Fibroblast of lung (primary cell): ENCODE measurements at regions not wholly inside any gene's neighbourhood (a gene's known extent, or its start where the extent isn't known, plus 50 kb on each side); places are given as distances from the start of the nearest gene placed in this dataset.

Source experiments
- DNase-seq, 2 donors: peaks; one replicate each; pipeline versions ENCODE4 v3.0.0 to v3.0.0-alpha.2; 2010; ENCODE audit warnings: low read depth in 2 of 2
- H2AFZ ChIP-seq: 2 replicates; pipeline ENCODE4 v1.5.1; 2012; ENCODE audit warnings: low read length, control low read depth, inconsistent platforms
- H3K27ac ChIP-seq: 2 replicates; pipeline ENCODE4 v1.5.1; 2011; ENCODE audit warnings: low read length, control low read depth; ENCODE audit not compliant: insufficient read depth
- H3K27me3 ChIP-seq: 2 replicates; pipeline ENCODE4 v1.5.1; 2011; ENCODE audit warnings: mild to moderate bottlenecking, low read length; ENCODE audit not compliant: control insufficient read depth, insufficient read depth
- H3K36me3 ChIP-seq: 2 replicates; pipeline ENCODE4 v1.5.1; 2011; ENCODE audit warnings: low read length; ENCODE audit not compliant: control insufficient read depth, insufficient read depth
- H3K4me1 ChIP-seq: 2 replicates; pipeline ENCODE4 v1.5.1; 2011; ENCODE audit warnings: low read length; ENCODE audit not compliant: control insufficient read depth, insufficient read depth; ENCODE audit errors: extremely low read depth
- H3K4me2 ChIP-seq: 2 replicates; pipeline ENCODE4 v1.5.1; 2011; ENCODE audit warnings: low read length, control low read depth; ENCODE audit not compliant: insufficient read depth; ENCODE audit errors: extremely low read depth
- H3K4me3 ChIP-seq, 4 experiments: fragments of 200-600 bp in 1 of 4; sonication (generic) in 1 of 4; replicated peaks in 1 of 4; 2 replicates each; pipeline ENCODE4 v1.5.1; 2011 to 2016; ENCODE audit warnings: low read length in 4 of 4, low read depth in 3 of 4, mild to moderate bottlenecking in 3 of 4, control low read depth in 2 of 4, inconsistent platforms in 1 of 4, mixed read lengths in 1 of 4; ENCODE audit not compliant: insufficient read depth in 1 of 4; ENCODE audit errors: control extremely low read depth in 1 of 4
- H3K79me2 ChIP-seq: 2 replicates; pipeline ENCODE4 v1.5.1; 2012; ENCODE audit warnings: mild to moderate bottlenecking, low read length, inconsistent platforms; ENCODE audit not compliant: control insufficient read depth, insufficient read depth
- H3K9ac ChIP-seq: 2 replicates; pipeline ENCODE4 v1.5.1; 2011; ENCODE audit warnings: mild to moderate bottlenecking, low read length, control low read depth; ENCODE audit not compliant: insufficient read depth
- H3K9me3 ChIP-seq: 2 replicates; pipeline ENCODE4 v1.5.1; 2012; ENCODE audit warnings: low read depth, low read length; ENCODE audit not compliant: control insufficient read depth, insufficient read depth
- H4K20me1 ChIP-seq: 2 replicates; pipeline ENCODE4 v1.5.1; 2011; ENCODE audit warnings: low read length; ENCODE audit not compliant: control insufficient read depth, insufficient read depth; ENCODE audit errors: extremely low read depth
- EZH2 ChIP-seq: IDR thresholded peaks from 2 replicates; pipeline ENCODE4 v1.5.1; 2012; ENCODE audit warnings: low read length, control low read depth, mild to moderate bottlenecking; ENCODE audit errors: missing control alignments
- TF ChIP-seq, protein P1 (sequence below), 2 donors: IDR thresholded peaks in 1 of 2; conservative IDR thresholded peaks in 1 of 2; 1 replicate in 1 of 2; 2 replicates in 1 of 2; pipeline ENCODE4 v1.5.1; 2011 to 2012; ENCODE audit warnings: low read length in 2 of 2, control low read depth in 1 of 2, inconsistent platforms in 1 of 2, low read depth in 1 of 2, mild to moderate bottlenecking in 1 of 2

DNA sequence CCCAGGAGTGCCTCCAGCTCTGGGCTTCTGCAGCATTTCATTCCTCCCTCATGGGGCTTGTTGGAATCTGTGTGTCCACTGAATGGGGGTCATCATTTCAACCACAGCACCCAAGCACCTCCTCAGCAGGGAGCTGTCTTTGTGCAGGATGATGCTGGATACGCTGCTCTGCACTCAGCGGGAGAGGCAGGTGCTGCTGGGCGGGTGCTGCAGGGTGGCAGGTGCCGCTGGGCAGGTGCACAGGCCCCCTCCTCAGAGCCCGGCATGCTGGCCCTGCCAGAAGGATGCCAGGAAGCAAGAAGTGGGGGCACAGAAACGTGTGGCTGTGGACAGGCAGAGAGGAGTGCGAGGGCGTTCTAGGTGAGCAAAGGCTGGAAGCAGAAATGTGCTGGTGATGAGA lies 121.8 kb upstream of the VSTM2B start:
- no peaks in the 10 kb centered on the region for H3K9me3 ChIP-seq
- DNase-seq = no peak
- no peak overlapping the region for H2AFZ ChIP-seq

DNA sequence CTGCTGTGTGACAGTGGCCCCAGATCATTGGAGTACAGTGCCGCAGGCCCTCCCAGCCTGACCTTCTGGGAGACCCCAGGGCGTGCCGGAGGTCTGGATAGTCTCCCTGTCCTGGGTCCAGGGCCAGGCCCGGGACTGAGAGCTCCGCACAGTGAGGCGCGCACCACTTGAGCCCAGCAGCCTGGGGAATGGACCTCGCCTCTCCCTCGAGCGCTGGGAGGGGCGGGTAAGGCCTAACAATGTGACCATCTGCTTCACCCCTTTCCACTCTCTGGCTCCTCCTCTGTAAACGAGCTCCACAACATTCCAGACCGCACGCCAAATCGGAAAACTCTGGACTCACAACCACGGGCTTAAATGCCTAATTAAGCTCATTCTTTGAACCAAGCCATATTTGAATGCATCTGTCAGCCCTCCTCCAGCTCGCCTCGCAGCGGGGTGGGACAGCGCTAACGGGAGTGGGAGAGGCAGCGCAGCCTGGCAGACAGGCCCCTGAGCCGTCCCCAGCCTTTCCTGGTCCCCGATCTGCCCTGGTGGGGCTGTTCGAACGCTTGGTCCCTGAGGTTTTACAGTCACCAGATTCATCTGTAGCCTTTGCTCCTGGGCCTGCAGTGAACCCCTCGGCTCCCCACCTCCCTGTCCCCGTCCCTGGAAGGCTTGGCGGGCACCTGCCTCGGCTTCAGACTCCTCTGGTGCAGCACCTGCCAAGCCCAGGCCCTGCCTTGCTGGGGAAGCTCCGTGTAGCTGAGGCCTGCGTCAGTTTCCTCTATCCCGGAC lies 120.7 kb upstream of the VSTM2B start:
- Histone ChIP-seq H3K4me3 (no peak overlapping the region), H2AFZ (no peak overlapping the region), H3K4me1 (no peaks in the 10 kb centered on the region), H3K4me2 (no peak overlapping the region), H3K27me3 (no peaks in the 10 kb centered on the region), H3K79me2 (no peaks in the 10 kb centered on the region), H3K36me3 (no peaks in the 10 kb centered on the region), H3K9me3 (no peaks in the 10 kb centered on the region), H4K20me1 (no peaks in the 10 kb centered on the region), H3K27ac (no peak overlapping the region), H3K9ac (no peak overlapping the region)
- no peak for TF ChIP-seq EZH2
- TF ChIP-seq, protein P1, sequence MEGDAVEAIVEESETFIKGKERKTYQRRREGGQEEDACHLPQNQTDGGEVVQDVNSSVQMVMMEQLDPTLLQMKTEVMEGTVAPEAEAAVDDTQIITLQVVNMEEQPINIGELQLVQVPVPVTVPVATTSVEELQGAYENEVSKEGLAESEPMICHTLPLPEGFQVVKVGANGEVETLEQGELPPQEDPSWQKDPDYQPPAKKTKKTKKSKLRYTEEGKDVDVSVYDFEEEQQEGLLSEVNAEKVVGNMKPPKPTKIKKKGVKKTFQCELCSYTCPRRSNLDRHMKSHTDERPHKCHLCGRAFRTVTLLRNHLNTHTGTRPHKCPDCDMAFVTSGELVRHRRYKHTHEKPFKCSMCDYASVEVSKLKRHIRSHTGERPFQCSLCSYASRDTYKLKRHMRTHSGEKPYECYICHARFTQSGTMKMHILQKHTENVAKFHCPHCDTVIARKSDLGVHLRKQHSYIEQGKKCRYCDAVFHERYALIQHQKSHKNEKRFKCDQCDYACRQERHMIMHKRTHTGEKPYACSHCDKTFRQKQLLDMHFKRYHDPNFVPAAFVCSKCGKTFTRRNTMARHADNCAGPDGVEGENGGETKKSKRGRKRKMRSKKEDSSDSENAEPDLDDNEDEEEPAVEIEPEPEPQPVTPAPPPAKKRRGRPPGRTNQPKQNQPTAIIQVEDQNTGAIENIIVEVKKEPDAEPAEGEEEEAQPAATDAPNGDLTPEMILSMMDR (conservative IDR thresholded peaks at IDR 0.05 in 1 of 2, IDR thresholded peaks at IDR 0.05 in 1 of 2; ENCODE audit: low read depth in 1 of 2, low read length in 2 of 2) = no peak
- no peak for DNase-seq

More for the DNA sequence above, 121.8 kb upstream of the VSTM2B start:
- no peak overlapping the region for H3K4me2 ChIP-seq
- H3K4me1 ChIP-seq = no peaks in the 10 kb centered on the region
- H4K20me1 ChIP-seq = no peaks in the 10 kb centered on the region
- no peaks in the 10 kb centered on the region for H3K27me3 ChIP-seq
- H3K27ac ChIP-seq = no peak overlapping the region
- no peak overlapping the region for H3K9ac ChIP-seq
- TF ChIP-seq EZH2 = no peak
- TF ChIP-seq, protein P1 (conservative IDR thresholded peaks at IDR 0.05 in 1 of 2, IDR thresholded peaks at IDR 0.05 in 1 of 2; ENCODE audit: low read depth in 1 of 2, low read length in 2 of 2) = no peak
- no peak overlapping the region for H3K4me3 ChIP-seq
- no peaks in the 10 kb centered on the region for H3K79me2 ChIP-seq
- H3K36me3 ChIP-seq = no peaks in the 10 kb centered on the region

DNA sequence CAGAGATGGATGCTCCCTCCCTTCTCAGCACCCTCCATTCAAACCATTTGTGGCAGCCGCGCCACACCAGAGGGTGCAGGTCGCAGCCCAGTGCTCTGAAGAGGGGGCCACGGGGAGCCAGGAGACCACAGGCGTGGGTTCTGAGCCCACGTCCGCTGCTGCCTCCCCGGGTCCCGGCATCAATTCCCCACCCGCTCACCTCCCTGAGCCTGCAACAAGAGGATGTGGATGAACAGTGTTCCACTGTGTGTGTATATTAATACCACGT lies 120.1 kb upstream of the VSTM2B start:
- H2AFZ ChIP-seq = no peak overlapping the region
- no peak overlapping the region for H3K4me2 ChIP-seq
- no peak overlapping the region for H3K9ac ChIP-seq
- no peak overlapping the region for H3K27ac ChIP-seq
- H3K9me3 ChIP-seq = no peaks in the 10 kb centered on the region
- H3K4me1 ChIP-seq = no peaks in the 10 kb centered on the region
- no peaks in the 10 kb centered on the region for H3K27me3 ChIP-seq
- no peak for DNase-seq
- TF ChIP-seq EZH2 = no peak
- no peaks in the 10 kb centered on the region for H3K79me2 ChIP-seq
- H3K36me3 ChIP-seq = no peaks in the 10 kb centered on the region
- no peaks in the 10 kb centered on the region for H4K20me1 ChIP-seq
- no peak overlapping the region for H3K4me3 ChIP-seq
